Fibroblast of skin of right biceps (primary cell): ENCODE measurements at regions not wholly inside any gene's neighbourhood (a gene's known extent, or its start where the extent isn't known, plus 50 kb on each side); places are given as distances from the start of the nearest gene placed in this dataset.
"Not testable (repeated sequence)": the region's sequence is repeated elsewhere in the genome, so short reads cannot be mapped to it uniquely, and the experiment has no call there.

Experiments used
- DNase-seq: peaks from one replicate; pipeline ENCODE4 v3.0.0-alpha.2; 2013

DNA sequence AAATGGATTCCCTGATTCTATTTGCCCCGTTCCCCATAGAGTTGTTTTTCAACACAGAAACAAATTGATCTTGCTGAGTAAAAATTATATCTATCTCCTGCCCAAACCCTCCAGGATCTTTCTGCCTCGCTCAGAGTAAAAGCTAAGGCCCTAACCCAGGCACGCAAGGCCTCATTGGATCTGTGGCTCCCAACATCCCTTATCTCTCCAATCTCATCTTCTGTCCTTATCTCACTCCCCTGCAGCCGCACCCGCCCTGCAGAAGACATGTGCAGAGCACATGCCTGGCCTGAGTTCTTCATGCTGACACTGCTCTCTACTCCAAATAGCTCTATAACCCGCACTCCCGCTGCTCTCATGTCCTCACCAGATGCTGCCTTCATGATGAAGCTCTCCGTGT is 543.8 kb upstream of the ZFP42 start:
- no peak for DNase-seq

DNA sequence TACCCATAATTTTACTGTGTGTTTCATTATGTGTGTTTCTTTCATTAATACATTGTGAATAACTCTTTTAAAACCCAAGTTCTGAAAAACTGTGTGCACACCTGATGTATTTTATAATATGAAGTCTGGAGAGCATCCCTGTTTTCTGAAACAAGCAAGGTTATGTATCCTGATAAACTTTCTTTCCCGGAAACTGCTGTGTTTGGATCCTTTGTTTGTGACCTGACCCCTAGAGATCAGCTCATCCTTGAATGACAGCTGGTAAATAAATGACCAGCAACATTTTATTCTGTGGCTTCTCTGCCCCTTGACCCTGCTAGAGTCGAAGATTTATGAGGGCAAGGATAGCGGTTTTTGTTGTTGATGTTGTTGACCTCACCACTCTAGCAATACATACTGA is 535.6 kb upstream of the ZFP42 start:
- no peak for DNase-seq

- no peak for DNase-seq
Observed at GRCh38 chr4:187464573-187464972, 531.0 kb upstream of the ZFP42 start.

- no peak for DNase-seq
Observed at GRCh38 chr4:187467224-187467623, 528.3 kb upstream of the ZFP42 start.

- DNase-seq: peak; percentile 8
Observed at GRCh38 chr4:187469627-187470026, 525.9 kb upstream of the ZFP42 start.

GRCh38 chr4:187470061-187470460 is 525.5 kb upstream of the ZFP42 start:
- DNase-seq: no peak

DNA sequence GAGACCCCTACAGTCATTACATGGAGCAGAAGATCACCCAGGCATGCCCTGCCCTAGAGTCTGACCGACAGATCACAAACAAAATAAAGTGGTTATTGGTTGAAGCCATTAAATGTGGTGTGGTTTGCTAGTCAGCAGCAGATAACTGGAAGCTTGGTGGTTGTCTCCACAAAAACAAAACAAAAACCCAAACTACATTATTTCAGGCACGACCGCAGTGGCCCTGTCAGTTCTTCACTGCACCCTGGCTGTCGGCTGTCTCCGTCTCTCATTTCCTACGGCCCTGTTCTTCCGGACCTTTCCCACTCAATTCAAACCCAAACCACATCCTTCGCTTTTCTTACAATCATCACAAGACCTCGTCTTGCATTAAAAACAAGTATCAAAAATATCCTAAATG is 521.3 kb upstream of the ZFP42 start:
- no peak for DNase-seq

DNA sequence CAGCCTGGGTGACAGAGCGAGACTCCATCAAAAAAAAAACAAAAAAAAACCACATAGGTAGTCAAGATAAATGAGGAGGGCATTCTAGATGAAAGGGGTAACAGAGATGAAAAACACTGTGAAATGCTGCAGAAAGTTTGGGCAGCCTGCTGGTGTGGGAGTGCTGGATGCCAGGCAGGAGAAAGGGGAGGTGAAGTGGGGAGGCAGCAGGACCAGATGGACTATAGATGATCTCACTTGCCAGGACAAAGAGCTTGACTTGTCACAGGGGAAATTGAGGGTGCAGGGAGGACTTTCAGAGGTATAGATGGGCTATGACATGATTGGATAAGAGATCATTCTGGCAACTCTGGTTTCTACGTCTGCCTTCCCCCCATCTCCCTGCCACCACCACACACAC is 519.7 kb upstream of the ZFP42 start:
- no peak for DNase-seq

- no peak for DNase-seq
Observed at GRCh38 chr4:187477224-187477623, 518.3 kb upstream of the ZFP42 start.

GRCh38 chr4:187478292-187479140 is 517.1 kb upstream of the ZFP42 start:
- peak; percentile 90 for DNase-seq

DNA sequence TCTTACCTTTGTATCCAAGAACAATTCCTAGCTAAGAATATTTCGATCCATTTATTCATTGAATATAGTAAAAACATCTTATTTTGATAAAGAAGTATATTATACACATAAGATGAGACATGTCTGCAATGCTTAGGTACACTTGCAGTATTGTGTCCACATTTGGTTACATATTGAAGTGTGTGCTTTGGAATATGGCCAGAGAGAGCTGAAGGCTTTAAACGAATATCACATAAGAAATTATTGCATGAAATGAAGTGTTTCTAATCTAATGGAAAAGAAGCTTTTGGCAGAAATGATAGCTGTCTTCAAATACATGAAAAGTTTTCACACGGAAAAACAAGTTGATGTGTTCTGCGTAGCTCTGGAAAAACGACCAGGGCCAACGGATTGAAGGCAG is 516.1 kb upstream of the ZFP42 start:
- peak; percentile 8 for DNase-seq

GRCh38 chr4:187480146-187481145 is 515.1 kb upstream of the ZFP42 start:
- DNase-seq: peak; percentile 37

GRCh38 chr4:187484186-187484585 is 511.4 kb upstream of the ZFP42 start:
- no peak for DNase-seq

DNA sequence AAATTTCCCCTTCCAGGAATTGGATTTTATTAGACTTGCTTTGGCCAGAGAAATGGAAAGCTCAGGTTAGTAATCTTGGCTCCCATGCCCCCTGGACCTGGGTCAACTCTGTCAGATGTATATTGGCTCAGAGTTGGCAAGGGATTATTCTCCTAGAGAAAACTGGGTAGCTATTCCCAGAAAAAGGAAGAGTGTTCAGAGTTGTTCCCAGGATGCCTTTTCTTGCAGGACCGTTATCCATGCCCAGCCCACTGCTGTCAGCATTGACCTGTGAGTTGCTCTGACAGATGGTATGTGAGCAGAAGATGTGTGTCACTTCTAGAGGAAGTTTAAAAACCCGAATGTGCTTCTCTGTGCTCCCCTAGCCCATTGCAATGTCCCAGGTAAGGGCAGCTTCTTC is 509.9 kb upstream of the ZFP42 start:
- DNase-seq: no peak

DNA sequence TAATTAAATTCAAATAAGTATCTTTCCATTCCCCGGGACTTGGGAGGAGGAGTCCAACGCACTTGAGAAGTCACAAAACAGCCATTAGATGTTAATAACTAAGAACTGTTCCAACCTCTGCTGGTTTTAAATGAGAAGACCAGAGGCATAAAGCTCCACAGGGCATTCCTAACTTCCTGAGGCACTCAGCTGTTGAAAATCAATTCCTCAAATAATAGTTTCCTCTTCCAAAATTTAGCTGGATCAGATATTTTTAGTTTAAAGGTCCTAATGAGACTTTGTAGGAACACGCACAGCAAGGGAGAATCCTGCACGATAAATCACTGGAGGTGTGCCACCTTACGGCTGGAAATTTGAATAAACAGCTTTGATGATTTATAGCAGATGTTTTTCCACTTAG is 504.3 kb upstream of the ZFP42 start:
- no peak for DNase-seq

- peak; percentile 40 for DNase-seq
Observed at GRCh38 chr4:187491959-187492358, 503.6 kb upstream of the ZFP42 start.

DNA sequence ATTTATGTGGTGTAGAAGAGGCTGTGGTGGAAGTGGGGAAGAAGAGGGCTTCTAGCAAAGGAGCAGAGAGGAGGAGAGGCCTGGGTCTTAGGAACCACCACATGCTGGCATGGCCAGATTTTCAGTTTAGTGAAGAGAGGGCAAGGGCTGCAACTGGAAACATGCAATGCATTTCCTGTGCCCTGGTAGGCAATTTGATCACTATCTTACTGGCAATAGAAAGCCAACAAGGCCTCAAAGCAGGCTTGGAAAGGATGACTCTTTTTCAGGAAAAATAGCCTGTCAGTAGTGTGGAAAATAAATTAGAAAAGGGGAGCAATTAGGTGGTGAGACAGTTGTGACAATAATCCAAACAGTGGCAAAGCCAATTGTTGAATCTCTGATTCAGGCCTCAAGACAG is 501.9 kb upstream of the ZFP42 start:
- no peak for DNase-seq

- no peak for DNase-seq
Observed at GRCh38 chr4:187499956-187500355, 495.6 kb upstream of the ZFP42 start.

DNA sequence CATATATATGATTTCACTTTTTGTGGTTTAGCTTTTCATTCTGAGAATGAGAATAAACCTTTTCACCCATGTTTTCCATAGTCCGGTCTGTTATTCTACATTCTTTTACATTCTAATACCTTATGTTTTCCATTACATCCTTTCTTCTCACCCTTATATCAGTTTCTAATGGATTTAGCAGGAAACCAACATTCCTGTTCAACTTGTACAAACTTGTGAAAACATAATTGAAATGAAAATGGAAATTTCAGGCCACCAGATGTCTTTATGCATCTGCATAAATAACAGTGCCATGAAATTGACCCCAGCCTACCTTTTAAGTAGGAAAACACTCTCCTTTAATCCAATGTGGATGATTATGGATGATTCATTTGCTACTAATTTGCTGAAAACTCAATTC is 494.8 kb upstream of the ZFP42 start:
- DNase-seq: peak; percentile 16

DNA sequence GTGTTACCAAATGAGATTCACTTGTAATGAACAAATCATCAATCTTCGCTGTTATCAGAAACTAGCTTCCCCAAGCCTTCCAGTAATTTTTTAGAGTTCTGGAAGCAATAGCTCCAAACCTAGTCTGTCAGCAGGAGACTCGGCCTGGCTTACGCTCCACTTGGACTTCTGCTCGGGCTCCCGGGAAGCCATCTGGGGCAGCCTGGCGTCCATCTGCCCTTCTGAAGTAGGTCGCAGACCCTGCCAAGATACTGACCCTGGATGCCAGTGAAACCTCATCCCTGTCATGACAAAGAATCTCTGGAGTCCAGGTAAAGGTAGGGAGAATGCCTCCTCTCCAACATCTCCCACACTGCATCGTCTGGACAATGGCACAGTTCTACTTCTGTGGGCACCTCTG is 493.8 kb upstream of the ZFP42 start:
- DNase-seq: no peak

GRCh38 chr4:187504974-187505797 is 490.4 kb upstream of the ZFP42 start:
- DNase-seq: no peak

DNA sequence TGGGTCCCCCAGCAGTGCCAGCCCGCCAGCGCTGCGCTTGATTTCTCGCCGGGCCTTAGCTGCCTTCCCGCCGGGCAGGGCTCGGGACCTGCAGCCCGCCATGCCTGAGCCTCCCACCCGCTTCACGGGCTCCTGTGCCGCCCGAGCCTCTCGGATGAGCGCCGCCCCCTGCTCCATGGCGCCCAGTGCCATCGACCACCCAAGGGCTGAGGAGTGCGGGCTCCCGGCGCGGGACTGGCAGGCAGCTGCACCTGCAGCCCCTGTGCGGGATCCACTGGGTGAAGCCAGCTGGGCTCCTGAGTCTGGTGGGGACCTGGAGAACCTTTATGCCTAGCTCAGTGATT is 489.8 kb upstream of the ZFP42 start:
- DNase-seq: not testable (repeated sequence)

GRCh38 chr4:187516224-187516623 is 479.3 kb upstream of the ZFP42 start:
- DNase-seq: no peak
